ENCODE measurements at regions not wholly inside any gene's neighbourhood (a gene's known extent, or its start where the extent isn't known, plus 50 kb on each side); places are given as distances from the start of the nearest gene placed in this dataset.

GRCh38 chr10:26621243-26621888 lies 76.1 kb upstream of the PDSS1 start:
- H3K4me1 ChIP-seq (ENCODE audit: insufficient read depth, poor library complexity, severe bottlenecking) = peaks cover 7% of the 10 kb centered on the region
- no peak for TF ChIP-seq CTCF (IDR thresholded peaks at IDR 0.05; ENCODE audit: poor library complexity, severe bottlenecking)
- no peak overlapping the region for H3K4me3 ChIP-seq (ENCODE audit: severe bottlenecking)
- peak overlapping the region; percentile 39 for H3K27ac ChIP-seq (ENCODE audit: poor library complexity, severe bottlenecking)
- no peaks in the 10 kb centered on the region for H3K36me3 ChIP-seq (ENCODE audit: low read depth)
- H3K9me3 ChIP-seq (ENCODE audit: severe bottlenecking) = no peaks in the 10 kb centered on the region
- ATAC-seq (ENCODE audit: low read depth) (peak; percentile 32; the same call in 2 of the 3 replicates), DNase-seq (ENCODE audit: low spot score) (no peak)
- peaks cover 2% of the 10 kb centered on the region for H3K27me3 ChIP-seq (ENCODE audit: insufficient read depth, poor library complexity, severe bottlenecking)

- ATAC-seq (ENCODE audit: low read depth) (peak; percentile 92), DNase-seq (ENCODE audit: low spot score) (no peak)
- H3K4me1 ChIP-seq (ENCODE audit: insufficient read depth, poor library complexity, severe bottlenecking) = peaks cover 7% of the 10 kb centered on the region
- peak overlapping the region; percentile 39 for H3K27ac ChIP-seq (ENCODE audit: poor library complexity, severe bottlenecking)
- TF ChIP-seq CTCF (IDR thresholded peaks at IDR 0.05; ENCODE audit: poor library complexity, severe bottlenecking) = no peak
- H3K9me3 ChIP-seq (ENCODE audit: severe bottlenecking) = no peaks in the 10 kb centered on the region
- peaks cover 2% of the 10 kb centered on the region for H3K27me3 ChIP-seq (ENCODE audit: insufficient read depth, poor library complexity, severe bottlenecking)
- H3K4me3 ChIP-seq (ENCODE audit: severe bottlenecking) = peak overlapping the region; percentile 25
- no peaks in the 10 kb centered on the region for H3K36me3 ChIP-seq (ENCODE audit: low read depth)
These were observed 75.4 kb upstream of the PDSS1 start for GRCh38 chr10:26621889-26622711.

DNA sequence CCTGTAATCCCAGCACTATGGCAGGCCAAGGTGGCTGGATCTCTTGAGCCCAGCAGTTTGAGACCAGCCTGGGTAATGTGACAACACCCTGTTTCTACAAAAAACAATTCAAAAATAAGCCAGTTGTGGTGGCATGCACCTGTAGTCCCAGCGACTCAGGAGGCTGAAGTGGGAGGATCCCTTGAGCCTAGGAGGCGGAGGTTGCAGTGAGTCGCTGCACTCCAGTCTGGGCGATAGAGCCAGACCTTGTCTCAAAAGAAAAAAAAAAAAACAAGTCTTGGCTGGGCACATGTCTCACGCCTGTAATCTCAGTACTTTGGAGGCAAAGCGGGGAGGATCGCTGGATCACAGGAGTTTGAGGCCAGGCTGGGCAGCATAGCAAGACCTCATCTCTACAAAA lies 74.6 kb upstream of the PDSS1 start:
- H3K36me3 ChIP-seq (ENCODE audit: low read depth) = no peaks in the 10 kb centered on the region
- TF ChIP-seq CTCF (IDR thresholded peaks at IDR 0.05; ENCODE audit: poor library complexity, severe bottlenecking) = no peak
- DNase-seq (ENCODE audit: low spot score) (no peak), ATAC-seq (ENCODE audit: low read depth) (no peak)
- H3K4me3 ChIP-seq (ENCODE audit: severe bottlenecking) = no peak overlapping the region
- H3K9me3 ChIP-seq (ENCODE audit: severe bottlenecking) = no peaks in the 10 kb centered on the region
- peak overlapping the region; percentile 39 for H3K27ac ChIP-seq (ENCODE audit: poor library complexity, severe bottlenecking)
- H3K27me3 ChIP-seq (ENCODE audit: insufficient read depth, poor library complexity, severe bottlenecking) = peaks cover 2% of the 10 kb centered on the region
- H3K4me1 ChIP-seq (ENCODE audit: insufficient read depth, poor library complexity, severe bottlenecking) = peaks cover 7% of the 10 kb centered on the region

GRCh38 chr10:26624006-26624405 lies 73.5 kb upstream of the PDSS1 start:
- H3K27me3 ChIP-seq (ENCODE audit: insufficient read depth, poor library complexity, severe bottlenecking) = peaks cover 2% of the 10 kb centered on the region
- DNase-seq (ENCODE audit: low spot score) (no peak), ATAC-seq (ENCODE audit: low read depth) (no peak)
- H3K4me3 ChIP-seq (ENCODE audit: severe bottlenecking) = no peak overlapping the region
- TF ChIP-seq CTCF (IDR thresholded peaks at IDR 0.05; ENCODE audit: poor library complexity, severe bottlenecking) = no peak
- H3K9me3 ChIP-seq (ENCODE audit: severe bottlenecking) = no peaks in the 10 kb centered on the region
- no peaks in the 10 kb centered on the region for H3K36me3 ChIP-seq (ENCODE audit: low read depth)
- H3K27ac ChIP-seq (ENCODE audit: poor library complexity, severe bottlenecking) = no peak overlapping the region
- H3K4me1 ChIP-seq (ENCODE audit: insufficient read depth, poor library complexity, severe bottlenecking) = peaks cover 7% of the 10 kb centered on the region

GRCh38 chr10:26626066-26626465 lies 71.4 kb upstream of the PDSS1 start:
- H3K36me3 ChIP-seq (ENCODE audit: low read depth) = no peaks in the 10 kb centered on the region
- ATAC-seq (ENCODE audit: low read depth) (no peak), DNase-seq (ENCODE audit: low spot score) (no peak)
- no peak overlapping the region for H3K27ac ChIP-seq (ENCODE audit: poor library complexity, severe bottlenecking)
- no peak for TF ChIP-seq CTCF (IDR thresholded peaks at IDR 0.05; ENCODE audit: poor library complexity, severe bottlenecking)
- H3K27me3 ChIP-seq (ENCODE audit: insufficient read depth, poor library complexity, severe bottlenecking) = peaks cover 2% of the 10 kb centered on the region
- no peak overlapping the region for H3K4me3 ChIP-seq (ENCODE audit: severe bottlenecking)
- no peaks in the 10 kb centered on the region for H3K9me3 ChIP-seq (ENCODE audit: severe bottlenecking)
- H3K4me1 ChIP-seq (ENCODE audit: insufficient read depth, poor library complexity, severe bottlenecking) = peaks cover 7% of the 10 kb centered on the region

Measured in RWPE2 (cell line).